ENCODE measurements at regions not wholly inside any gene's neighbourhood (a gene's known extent, or its start where the extent isn't known, plus 50 kb on each side); places are given as distances from the start of the nearest gene placed in this dataset.

- no peak overlapping the region for H3K27ac ChIP-seq (ENCODE audit: low read length)
- no peaks in the 10 kb centered on the region for H3K79me2 ChIP-seq (ENCODE audit: insufficient read depth, low read length)
- H3K36me3 ChIP-seq (ENCODE audit: insufficient read depth, low read length): no peaks in the 10 kb centered on the region
- no peaks in the 10 kb centered on the region for H4K20me1 ChIP-seq (ENCODE audit: insufficient read depth, low read length)
- no peak overlapping the region for H3K9ac ChIP-seq (ENCODE audit: low read depth, low read length)
- no peak overlapping the region for H2AFZ ChIP-seq (ENCODE audit: low read depth, low read length)
- DNase-seq (no peak), ATAC-seq (ENCODE audit: insufficient read depth, low read depth) (no peak)
- peaks cover 6% of the 10 kb centered on the region for H3K9me3 ChIP-seq (ENCODE audit: insufficient read depth, low read length, severe bottlenecking)
- no peak for TF ChIP-seq EZH2 (IDR thresholded peaks at IDR 0.05; ENCODE audit: borderline replicate concordance, low read depth, low read length, severe bottlenecking)
- TF ChIP-seq CTCF (IDR thresholded peaks at IDR 0.05; ENCODE audit: borderline replicate concordance, extremely low read depth, low read length, poor library complexity, severe bottlenecking): no peak
- H3K4me3 ChIP-seq (ENCODE audit: low read depth in 1 of 2, low read length in 2 of 2): no peak overlapping the region
- no peaks in the 10 kb centered on the region for H3K27me3 ChIP-seq (ENCODE audit: insufficient read depth, low read length, poor library complexity)
- H3K4me1 ChIP-seq (ENCODE audit: insufficient read depth, low read length): no peaks in the 10 kb centered on the region
- no peak overlapping the region for H3K4me2 ChIP-seq (ENCODE audit: insufficient read depth, low read length)
These were observed 643.6 kb upstream of the DDX18 start for GRCh38 chr2:117170897-117171296.

- Histone ChIP-seq H3K36me3 (ENCODE audit: insufficient read depth, low read length) (no peaks in the 10 kb centered on the region), H3K9ac (ENCODE audit: low read depth, low read length) (no peak overlapping the region), H3K4me1 (ENCODE audit: insufficient read depth, low read length) (no peaks in the 10 kb centered on the region), H4K20me1 (ENCODE audit: insufficient read depth, low read length) (no peaks in the 10 kb centered on the region), H3K4me3 (ENCODE audit: low read depth in 1 of 2, low read length in 2 of 2) (no peak overlapping the region), H3K79me2 (ENCODE audit: insufficient read depth, low read length) (no peaks in the 10 kb centered on the region), H3K4me2 (ENCODE audit: insufficient read depth, low read length) (no peak overlapping the region), H3K27me3 (ENCODE audit: insufficient read depth, low read length, poor library complexity) (no peaks in the 10 kb centered on the region), H3K27ac (ENCODE audit: low read length) (no peak overlapping the region), H2AFZ (ENCODE audit: low read depth, low read length) (no peak overlapping the region), H3K9me3 (ENCODE audit: insufficient read depth, low read length, severe bottlenecking) (no peaks in the 10 kb centered on the region)
- no peak for ATAC-seq (ENCODE audit: insufficient read depth, low read depth)
- no peak for DNase-seq
- TF ChIP-seq EZH2 (IDR thresholded peaks at IDR 0.05; ENCODE audit: borderline replicate concordance, low read depth, low read length, severe bottlenecking): no peak
- no peak for TF ChIP-seq CTCF (IDR thresholded peaks at IDR 0.05; ENCODE audit: borderline replicate concordance, extremely low read depth, low read length, poor library complexity, severe bottlenecking)
These were observed 635.1 kb upstream of the DDX18 start for GRCh38 chr2:117179405-117179804.

- H3K9me3 ChIP-seq (ENCODE audit: insufficient read depth, low read length, severe bottlenecking): no peaks in the 10 kb centered on the region
- ATAC-seq (ENCODE audit: insufficient read depth, low read depth): no peak
- no peak for DNase-seq
- H3K79me2 ChIP-seq (ENCODE audit: insufficient read depth, low read length): no peaks in the 10 kb centered on the region
- H2AFZ ChIP-seq (ENCODE audit: low read depth, low read length): no peak overlapping the region
- no peaks in the 10 kb centered on the region for H3K36me3 ChIP-seq (ENCODE audit: insufficient read depth, low read length)
- TF ChIP-seq EZH2 (IDR thresholded peaks at IDR 0.05; ENCODE audit: borderline replicate concordance, low read depth, low read length, severe bottlenecking) (no peak), CTCF (IDR thresholded peaks at IDR 0.05; ENCODE audit: borderline replicate concordance, extremely low read depth, low read length, poor library complexity, severe bottlenecking) (no peak)
- no peaks in the 10 kb centered on the region for H3K4me1 ChIP-seq (ENCODE audit: insufficient read depth, low read length)
- no peak overlapping the region for H3K9ac ChIP-seq (ENCODE audit: low read depth, low read length)
- no peaks in the 10 kb centered on the region for H4K20me1 ChIP-seq (ENCODE audit: insufficient read depth, low read length)
- H3K4me3 ChIP-seq (ENCODE audit: low read depth in 1 of 2, low read length in 2 of 2): no peak overlapping the region
- no peaks in the 10 kb centered on the region for H3K27me3 ChIP-seq (ENCODE audit: insufficient read depth, low read length, poor library complexity)
- H3K27ac ChIP-seq (ENCODE audit: low read length): no peak overlapping the region
- H3K4me2 ChIP-seq (ENCODE audit: insufficient read depth, low read length): no peak overlapping the region
These were observed 623.5 kb upstream of the DDX18 start for GRCh38 chr2:117190856-117191559.

All from DND-41 (cell line).